Neural cell (in vitro differentiated cells): ENCODE measurements at regions not wholly inside any gene's neighbourhood (a gene's known extent, or its start where the extent isn't known, plus 50 kb on each side); places are given as distances from the start of the nearest gene placed in this dataset.
"Not testable (repeated sequence)": the region's sequence is repeated elsewhere in the genome, so short reads cannot be mapped to it uniquely, and the experiment has no call there.

Experiments
- H2AFZ ChIP-seq: fragments of 200-600, 300-800 bp; sonication (generic), shearing (Covaris generic); 2 replicates; pipeline ENCODE4 v1.6.0; 2014; ENCODE audit warnings: low read depth, mild to moderate bottlenecking, antibody characterized with exemption, low read length, moderate library complexity
- H3F3A ChIP-seq: fragments of 200-600 bp; shearing (Covaris generic); 2 replicates; pipeline ENCODE4 v1.6.1; 2016; ENCODE audit warnings: mild to moderate bottlenecking, moderate library complexity, mixed read lengths, antibody characterized with exemption, low read length; ENCODE audit not compliant: insufficient read depth, poor library complexity, severe bottlenecking
- H3K27ac ChIP-seq: fragments of 200-600, 300-800 bp; sonication (generic), shearing (Covaris generic); 2 replicates; pipeline ENCODE4 v1.5.1; 2014; ENCODE audit warnings: mild to moderate bottlenecking, low read length, moderate library complexity
- H3K27me3 ChIP-seq: fragments of 300-800, 200-600 bp; sonication (generic), shearing (Covaris generic); 2 replicates; pipeline ENCODE4 v1.6.0; 2014; ENCODE audit warnings: mild to moderate bottlenecking, low read depth, low read length, moderate library complexity; ENCODE audit not compliant: insufficient read depth
- H3K36me3 ChIP-seq: fragments of 300-800, 200-600 bp; sonication (generic), shearing (Covaris generic); 2 replicates; pipeline ENCODE4 v1.5.1; 2014; ENCODE audit warnings: mild to moderate bottlenecking, antibody characterized with exemption, low read length, moderate library complexity; ENCODE audit not compliant: insufficient read depth
- H3K4me2 ChIP-seq: fragments of 300-800, 200-600 bp; sonication (generic), shearing (Covaris generic); 2 replicates; pipeline ENCODE4 v1.6.0; 2014; ENCODE audit warnings: mild to moderate bottlenecking, low read length
- H3K4me3 ChIP-seq: fragments of 300-800, 200-600 bp; sonication (generic), shearing (Covaris generic); 2 replicates; pipeline ENCODE4 v1.5.1; 2014; ENCODE audit warnings: mild to moderate bottlenecking, low read length, moderate library complexity
- H3K79me2 ChIP-seq: fragments of 200-600 bp; shearing (Covaris generic); replicated peaks from 2 replicates; pipeline ENCODE4 v1.6.0; 2014; ENCODE audit warnings: mild to moderate bottlenecking, low read length, moderate library complexity; ENCODE audit not compliant: insufficient read depth
- H3K9ac ChIP-seq: fragments of 300-800, 200-600 bp; sonication (generic), shearing (Covaris generic); 2 replicates; pipeline ENCODE4 v1.6.1; 2016; ENCODE audit warnings: mild to moderate bottlenecking, low read length, mixed read lengths
- H3K9me2 ChIP-seq: fragments of 200-600 bp; shearing (Covaris generic); 2 replicates; pipeline ENCODE4 v1.6.1; 2016; ENCODE audit warnings: mild to moderate bottlenecking, low read length, mixed read lengths; ENCODE audit not compliant: insufficient read depth
- H3K9me3 ChIP-seq: fragments of 200-600, 300-800 bp; sonication (generic), shearing (Covaris generic); 2 replicates; pipeline ENCODE4 v1.6.1; 2016; ENCODE audit warnings: mild to moderate bottlenecking, mixed run types, low read length, moderate library complexity, mixed read lengths
- H4K20me1 ChIP-seq: fragments of 200-600 bp; shearing (Covaris generic); 2 replicates; pipeline ENCODE4 v1.6.1; 2016; ENCODE audit warnings: mild to moderate bottlenecking, mixed run types; ENCODE audit not compliant: insufficient read depth
- EP300 ChIP-seq: fragments of 450-650 bp; conservative IDR thresholded peaks from 2 replicates; pipeline ENCODE4 v1.6.1; 2014; ENCODE audit warnings: antibody characterized with exemption, mild to moderate bottlenecking, moderate library complexity; ENCODE audit not compliant: poor library complexity, severe bottlenecking
- EZH2 ChIP-seq: fragments of 200-600, 300-800 bp; shearing (Covaris generic), sonication (generic); IDR thresholded peaks from 2 replicates; pipeline ENCODE4 v1.6.1; 2014; ENCODE audit warnings: antibody characterized with exemption, low read length, borderline replicate concordance, mild to moderate bottlenecking; ENCODE audit not compliant: insufficient read depth, poor library complexity, severe bottlenecking
- MXI1 ChIP-seq: fragments of 450-650 bp; conservative IDR thresholded peaks from 2 replicates; pipeline ENCODE4 v1.6.1; 2014; ENCODE audit warnings: antibody characterized with exemption, mild to moderate bottlenecking; ENCODE audit not compliant: poor library complexity, severe bottlenecking
- POLR2AphosphoS5 ChIP-seq: IDR thresholded peaks from 2 replicates; pipeline ENCODE4 v1.6.1; 2012
- RAD21 ChIP-seq: fragments of 450-650 bp; conservative IDR thresholded peaks from 2 replicates; pipeline ENCODE4 v1.6.1; 2014; ENCODE audit warnings: antibody characterized with exemption, mild to moderate bottlenecking, moderate library complexity
- SMC3 ChIP-seq: fragments of 450-650 bp; conservative IDR thresholded peaks from 2 replicates; pipeline ENCODE4 v1.6.1; 2014; ENCODE audit warnings: antibody characterized with exemption, mild to moderate bottlenecking, moderate library complexity; ENCODE audit not compliant: poor library complexity
- TAF1 ChIP-seq: IDR thresholded peaks from 2 replicates; pipeline ENCODE4 v1.6.1; 2012; ENCODE audit warnings: low read depth
- TF ChIP-seq, protein P1 (sequence below): IDR thresholded peaks from 2 replicates; pipeline ENCODE4 v1.6.1; 2012; ENCODE audit warnings: borderline replicate concordance
- TF ChIP-seq, protein P2 (sequence below): fragments of 450-650 bp; IDR thresholded peaks from 2 replicates; pipeline ENCODE4 v1.5.1; 2014; ENCODE audit warnings: antibody characterized with exemption, mild to moderate bottlenecking, moderate library complexity; ENCODE audit not compliant: poor library complexity, severe bottlenecking

DNA sequence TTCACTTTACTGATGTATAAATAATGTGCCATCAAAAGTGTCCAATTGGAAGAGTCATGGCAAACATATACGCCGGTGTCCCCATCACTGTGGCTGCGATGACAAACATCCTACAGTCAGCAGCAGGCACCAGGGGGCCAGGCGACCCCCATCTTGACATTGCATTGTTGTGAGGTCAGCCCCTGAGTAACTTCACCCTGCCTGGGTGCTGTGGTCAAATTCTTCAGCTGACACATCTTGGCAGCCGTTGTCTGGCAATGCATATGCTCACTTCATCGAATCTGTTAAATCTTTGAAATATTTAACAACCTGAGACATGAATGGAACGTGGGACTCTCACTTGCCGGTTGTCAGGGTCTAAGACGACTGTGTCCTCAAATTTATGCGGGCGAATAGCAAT, 430.9 kb downstream of the BRD1 start:
- H3K9ac ChIP-seq, result no peak overlapping the region
- no peak for TF ChIP-seq RAD21
- no peak for TF ChIP-seq EP300
- TF ChIP-seq, protein P1, sequence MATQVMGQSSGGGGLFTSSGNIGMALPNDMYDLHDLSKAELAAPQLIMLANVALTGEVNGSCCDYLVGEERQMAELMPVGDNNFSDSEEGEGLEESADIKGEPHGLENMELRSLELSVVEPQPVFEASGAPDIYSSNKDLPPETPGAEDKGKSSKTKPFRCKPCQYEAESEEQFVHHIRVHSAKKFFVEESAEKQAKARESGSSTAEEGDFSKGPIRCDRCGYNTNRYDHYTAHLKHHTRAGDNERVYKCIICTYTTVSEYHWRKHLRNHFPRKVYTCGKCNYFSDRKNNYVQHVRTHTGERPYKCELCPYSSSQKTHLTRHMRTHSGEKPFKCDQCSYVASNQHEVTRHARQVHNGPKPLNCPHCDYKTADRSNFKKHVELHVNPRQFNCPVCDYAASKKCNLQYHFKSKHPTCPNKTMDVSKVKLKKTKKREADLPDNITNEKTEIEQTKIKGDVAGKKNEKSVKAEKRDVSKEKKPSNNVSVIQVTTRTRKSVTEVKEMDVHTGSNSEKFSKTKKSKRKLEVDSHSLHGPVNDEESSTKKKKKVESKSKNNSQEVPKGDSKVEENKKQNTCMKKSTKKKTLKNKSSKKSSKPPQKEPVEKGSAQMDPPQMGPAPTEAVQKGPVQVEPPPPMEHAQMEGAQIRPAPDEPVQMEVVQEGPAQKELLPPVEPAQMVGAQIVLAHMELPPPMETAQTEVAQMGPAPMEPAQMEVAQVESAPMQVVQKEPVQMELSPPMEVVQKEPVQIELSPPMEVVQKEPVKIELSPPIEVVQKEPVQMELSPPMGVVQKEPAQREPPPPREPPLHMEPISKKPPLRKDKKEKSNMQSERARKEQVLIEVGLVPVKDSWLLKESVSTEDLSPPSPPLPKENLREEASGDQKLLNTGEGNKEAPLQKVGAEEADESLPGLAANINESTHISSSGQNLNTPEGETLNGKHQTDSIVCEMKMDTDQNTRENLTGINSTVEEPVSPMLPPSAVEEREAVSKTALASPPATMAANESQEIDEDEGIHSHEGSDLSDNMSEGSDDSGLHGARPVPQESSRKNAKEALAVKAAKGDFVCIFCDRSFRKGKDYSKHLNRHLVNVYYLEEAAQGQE, result no peak
- no peak for TF ChIP-seq EZH2
- TF ChIP-seq, protein P2, sequence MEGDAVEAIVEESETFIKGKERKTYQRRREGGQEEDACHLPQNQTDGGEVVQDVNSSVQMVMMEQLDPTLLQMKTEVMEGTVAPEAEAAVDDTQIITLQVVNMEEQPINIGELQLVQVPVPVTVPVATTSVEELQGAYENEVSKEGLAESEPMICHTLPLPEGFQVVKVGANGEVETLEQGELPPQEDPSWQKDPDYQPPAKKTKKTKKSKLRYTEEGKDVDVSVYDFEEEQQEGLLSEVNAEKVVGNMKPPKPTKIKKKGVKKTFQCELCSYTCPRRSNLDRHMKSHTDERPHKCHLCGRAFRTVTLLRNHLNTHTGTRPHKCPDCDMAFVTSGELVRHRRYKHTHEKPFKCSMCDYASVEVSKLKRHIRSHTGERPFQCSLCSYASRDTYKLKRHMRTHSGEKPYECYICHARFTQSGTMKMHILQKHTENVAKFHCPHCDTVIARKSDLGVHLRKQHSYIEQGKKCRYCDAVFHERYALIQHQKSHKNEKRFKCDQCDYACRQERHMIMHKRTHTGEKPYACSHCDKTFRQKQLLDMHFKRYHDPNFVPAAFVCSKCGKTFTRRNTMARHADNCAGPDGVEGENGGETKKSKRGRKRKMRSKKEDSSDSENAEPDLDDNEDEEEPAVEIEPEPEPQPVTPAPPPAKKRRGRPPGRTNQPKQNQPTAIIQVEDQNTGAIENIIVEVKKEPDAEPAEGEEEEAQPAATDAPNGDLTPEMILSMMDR, result no peak
- no peak for TF ChIP-seq TAF1
- no peak for TF ChIP-seq SMC3
- TF ChIP-seq POLR2AphosphoS5, result no peak
- TF ChIP-seq MXI1, result no peak
- no peaks in the 10 kb centered on the region for H3K79me2 ChIP-seq
- no peaks in the 10 kb centered on the region for H3K36me3 ChIP-seq
- no peaks in the 10 kb centered on the region for H3F3A ChIP-seq
- H3K27me3 ChIP-seq, result no peaks in the 10 kb centered on the region
- no peak overlapping the region for H3K4me3 ChIP-seq
- H3K27ac ChIP-seq, result no peak overlapping the region
- H2AFZ ChIP-seq, result no peak overlapping the region
- H3K4me2 ChIP-seq, result no peak overlapping the region
- H3K9me3 ChIP-seq, result no peaks in the 10 kb centered on the region
- H3K9me2 ChIP-seq, result no peaks in the 10 kb centered on the region
- no peaks in the 10 kb centered on the region for H4K20me1 ChIP-seq

DNA sequence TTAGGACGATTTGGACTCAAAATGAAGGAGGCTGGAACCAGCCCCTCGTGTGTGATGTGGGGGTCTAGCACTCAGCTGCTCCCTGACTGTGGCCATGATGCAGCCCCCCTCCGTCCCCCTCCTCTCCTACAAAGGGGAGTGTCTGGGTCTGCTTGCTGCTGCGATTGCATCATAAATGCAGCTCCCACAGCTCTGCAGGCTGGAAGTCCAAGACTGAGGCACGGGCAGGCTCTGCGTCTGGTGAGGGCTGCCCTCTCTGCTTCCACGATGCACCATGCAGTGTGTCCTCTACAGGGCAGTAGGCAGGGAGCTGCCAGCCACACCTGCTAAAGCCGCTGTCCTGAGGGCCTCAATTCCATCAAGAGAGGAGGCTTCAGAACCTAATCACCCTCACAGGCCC, 432.1 kb downstream of the BRD1 start:
- Histone ChIP-seq H3K4me2 (no peak overlapping the region), H3K9me3 (no peaks in the 10 kb centered on the region), H4K20me1 (no peaks in the 10 kb centered on the region), H3K36me3 (no peaks in the 10 kb centered on the region), H3F3A (no peaks in the 10 kb centered on the region), H3K27ac (no peak overlapping the region), H3K27me3 (no peaks in the 10 kb centered on the region), H3K9me2 (no peaks in the 10 kb centered on the region), H3K9ac (no peak overlapping the region), H2AFZ (no peak overlapping the region), H3K4me3 (no peak overlapping the region), H3K79me2 (no peaks in the 10 kb centered on the region)
- TF ChIP-seq EP300 (no peak), TAF1 (no peak), EZH2 (no peak), MXI1 (no peak), SMC3 (no peak), RAD21 (no peak), POLR2AphosphoS5 (no peak)
- TF ChIP-seq, protein P2, result no peak
- TF ChIP-seq, protein P1, result no peak

DNA sequence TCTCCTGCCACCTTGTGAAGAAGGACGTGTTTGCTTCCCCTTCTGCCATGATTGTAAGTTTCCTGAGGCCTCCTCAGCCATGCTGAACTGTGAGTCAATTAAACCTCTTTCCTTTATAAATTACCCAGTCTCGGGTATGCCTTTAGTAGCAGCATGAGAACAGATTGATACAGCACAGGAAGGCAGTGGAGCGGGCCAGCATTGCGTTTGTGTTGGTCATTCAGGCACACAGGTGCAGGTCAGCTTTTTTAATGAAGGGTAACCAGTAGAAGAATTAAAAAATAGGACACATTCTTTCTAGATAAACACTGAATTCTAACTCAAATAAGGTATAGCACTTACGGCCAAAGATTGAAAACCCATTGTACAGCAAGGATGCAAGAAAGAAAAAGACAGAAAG, 432.6 kb downstream of the BRD1 start:
- not testable (repeated sequence) for H3K4me3 ChIP-seq, H3K9ac ChIP-seq, H4K20me1 ChIP-seq, H3K36me3 ChIP-seq, H3K9me3 ChIP-seq, H3K9me2 ChIP-seq, H3K27me3 ChIP-seq, H2AFZ ChIP-seq, H3K4me2 ChIP-seq, H3K27ac ChIP-seq, H3K79me2 ChIP-seq, H3F3A ChIP-seq
